ENCODE measurements at regions not wholly inside any gene's neighbourhood (a gene's known extent, or its start where the extent isn't known, plus 50 kb on each side); places are given as distances from the start of the nearest gene placed in this dataset.

DNA sequence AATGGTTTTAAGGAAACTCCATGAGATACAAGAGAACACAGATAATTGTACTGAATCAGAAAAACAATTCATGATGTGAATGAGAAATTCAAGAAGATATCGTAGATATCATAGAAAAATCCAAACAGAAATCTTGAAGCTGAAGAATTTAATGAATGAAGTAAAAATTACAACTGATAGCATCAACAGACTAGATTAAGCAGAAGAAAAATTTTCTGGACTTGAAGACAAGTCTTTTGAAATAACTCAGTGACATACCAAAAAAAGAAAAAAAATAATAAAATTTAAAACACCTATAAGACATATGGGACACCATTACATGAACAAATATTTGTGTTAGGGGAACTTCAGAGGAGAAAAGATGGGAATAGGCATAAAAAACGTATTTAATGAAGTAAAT is 122.8 kb upstream of the SYT10 start:
- in situ Hi-C loops (cut with MboI; ENCODE audit: low pct_unique_long_range_greater_than_20kb, low sequenced_read_pairs, unreplicated experiment) = no loop called here
- DNase-seq (ENCODE audit: low spot score) = no peak
- TF ChIP-seq, protein P1, sequence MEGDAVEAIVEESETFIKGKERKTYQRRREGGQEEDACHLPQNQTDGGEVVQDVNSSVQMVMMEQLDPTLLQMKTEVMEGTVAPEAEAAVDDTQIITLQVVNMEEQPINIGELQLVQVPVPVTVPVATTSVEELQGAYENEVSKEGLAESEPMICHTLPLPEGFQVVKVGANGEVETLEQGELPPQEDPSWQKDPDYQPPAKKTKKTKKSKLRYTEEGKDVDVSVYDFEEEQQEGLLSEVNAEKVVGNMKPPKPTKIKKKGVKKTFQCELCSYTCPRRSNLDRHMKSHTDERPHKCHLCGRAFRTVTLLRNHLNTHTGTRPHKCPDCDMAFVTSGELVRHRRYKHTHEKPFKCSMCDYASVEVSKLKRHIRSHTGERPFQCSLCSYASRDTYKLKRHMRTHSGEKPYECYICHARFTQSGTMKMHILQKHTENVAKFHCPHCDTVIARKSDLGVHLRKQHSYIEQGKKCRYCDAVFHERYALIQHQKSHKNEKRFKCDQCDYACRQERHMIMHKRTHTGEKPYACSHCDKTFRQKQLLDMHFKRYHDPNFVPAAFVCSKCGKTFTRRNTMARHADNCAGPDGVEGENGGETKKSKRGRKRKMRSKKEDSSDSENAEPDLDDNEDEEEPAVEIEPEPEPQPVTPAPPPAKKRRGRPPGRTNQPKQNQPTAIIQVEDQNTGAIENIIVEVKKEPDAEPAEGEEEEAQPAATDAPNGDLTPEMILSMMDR (IDR thresholded peaks at IDR 0.05; ENCODE audit: extremely low read depth, insufficient read depth, missing control alignments) = no peak

GRCh38 chr12:33566403-33566802 is 126.8 kb upstream of the SYT10 start:
- DNase-seq (ENCODE audit: low spot score) = no peak
- TF ChIP-seq, protein P1 (IDR thresholded peaks at IDR 0.05; ENCODE audit: extremely low read depth, insufficient read depth, missing control alignments) = no peak
- in situ Hi-C loops (cut with MboI; ENCODE audit: low pct_unique_long_range_greater_than_20kb, low sequenced_read_pairs, unreplicated experiment) = no loop called here

- in situ Hi-C loops (cut with MboI; ENCODE audit: low pct_unique_long_range_greater_than_20kb, low sequenced_read_pairs, unreplicated experiment) = no loop called here
- no peak for DNase-seq (ENCODE audit: low spot score)
- TF ChIP-seq, protein P1 (IDR thresholded peaks at IDR 0.05; ENCODE audit: extremely low read depth, insufficient read depth, missing control alignments) = no peak
These were observed 135.7 kb upstream of the SYT10 start for GRCh38 chr12:33575346-33575745.

DNA sequence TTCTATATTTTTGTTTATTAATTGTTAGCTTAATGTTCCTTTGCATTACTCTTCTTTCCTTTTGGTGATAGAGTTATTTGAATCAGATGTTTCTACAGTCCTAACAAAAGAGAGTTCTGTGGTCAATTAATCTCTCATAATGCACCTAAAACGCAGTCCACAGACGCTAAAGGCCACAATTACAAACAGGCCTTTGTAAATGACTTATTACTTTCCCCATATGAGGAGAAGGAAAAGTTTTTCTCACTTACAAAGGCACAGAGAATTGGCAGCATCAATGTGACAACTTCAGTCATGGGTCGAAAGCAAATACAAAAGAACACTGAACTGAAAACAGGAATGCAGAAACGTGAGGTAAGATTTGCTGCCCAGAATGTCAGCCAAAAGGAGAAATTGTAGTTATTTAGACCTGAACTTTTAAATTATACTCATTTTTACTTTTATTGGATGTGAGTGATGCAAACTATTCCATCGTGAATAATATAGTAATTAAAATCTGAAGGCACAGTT is 142.0 kb upstream of the SYT10 start:
- TF ChIP-seq, protein P1 (IDR thresholded peaks at IDR 0.05; ENCODE audit: extremely low read depth, insufficient read depth, missing control alignments) = no peak
- no peak for DNase-seq (ENCODE audit: low spot score)
- in situ Hi-C loops (cut with MboI; ENCODE audit: low pct_unique_long_range_greater_than_20kb, low sequenced_read_pairs, unreplicated experiment) = no loop called here

GRCh38 chr12:33586576-33586975 is 147.0 kb upstream of the SYT10 start:
- TF ChIP-seq, protein P1 (IDR thresholded peaks at IDR 0.05; ENCODE audit: extremely low read depth, insufficient read depth, missing control alignments) = no peak
- in situ Hi-C loops (cut with MboI; ENCODE audit: low pct_unique_long_range_greater_than_20kb, low sequenced_read_pairs, unreplicated experiment) = no loop called here
- no peak for DNase-seq (ENCODE audit: low spot score)

- TF ChIP-seq, protein P1 (IDR thresholded peaks at IDR 0.05; ENCODE audit: extremely low read depth, insufficient read depth, missing control alignments) = no peak
- in situ Hi-C loops (cut with MboI; ENCODE audit: low pct_unique_long_range_greater_than_20kb, low sequenced_read_pairs, unreplicated experiment) = no loop called here
- DNase-seq (ENCODE audit: low spot score) = no peak
These were observed 147.7 kb upstream of the SYT10 start for GRCh38 chr12:33587354-33587753.
